Heart left ventricle (tissue), 13 donors: ENCODE measurements at regions not wholly inside any gene's neighbourhood (a gene's known extent, or its start where the extent isn't known, plus 50 kb on each side); places are given as distances from the start of the nearest gene placed in this dataset.

Source experiments
- CTCF ChIP-seq, 12 donors: fragments of 200-600 bp; sonication (generic) in 4 of 12; IDR thresholded peaks; one replicate each; pipeline versions ENCODE4 v1.5.0 to v1.8.0; 2018 to 2022; ENCODE audit warnings: antibody characterized with exemption in 12 of 12, mild to moderate bottlenecking in 5 of 12
- POLR2A ChIP-seq, 2 donors: fragments of 450-650 bp; IDR thresholded peaks; one replicate each; pipeline ENCODE4 v1.6.1; 2017; ENCODE audit warnings: antibody characterized with exemption in 2 of 2, mild to moderate bottlenecking in 2 of 2, moderate library complexity in 2 of 2
- donor health status: ischemic (EF 13 %, LVEDD 7.1; RV severe dilation, severe dysfunction).
- donor health status: DM: no; HTN: yes; CAD: no.
- donor health status: DM: no; HTN: no; CAD: no.
- donor health status: ischemic (EF 25% LVEDD 6.9; RV normal size, moderate dysfunction).
- donor health status: ischemic (EF 25% LVEDD 5.7; RV mildly dilated, moderate dysfunction).
- donor health status: ischemic (EF 35%, LVEDD 5.7; RV mildly dilated, moderate dysfunction).
- donor health status: nonischemic (EF 11% LVEDD 7.7; RV severe dilation, severe dysfunction).
- donor health status: DM: yes; HTN: yes; CAD: no.
- donor health status: PGD.
- donor health status: ischemic (EF 29% LVEDD 5.4; RV normal size, mild dysfunction).
- donor health status: nonischemic (EF 23%, LVEDD 6.1; RV moderate dilation, normal function).

GRCh38 chr2:48107326-48107925 lies 201.1 kb upstream of the FBXO11 start:
- no peak for TF ChIP-seq CTCF (IDR thresholded peaks at IDR 0.05)
- no peak for TF ChIP-seq POLR2A (IDR thresholded peaks at IDR 0.05)
